HG02571 (cell line): ENCODE measurements at regions not wholly inside any gene's neighbourhood (a gene's known extent, or its start where the extent isn't known, plus 50 kb on each side); places are given as distances from the start of the nearest gene placed in this dataset.

ENCODE experiments used
- ATAC-seq: cut with Tn5 transposase; IDR thresholded peaks from one replicate; pipeline ENCODE4 v1.9.1; 2021; ENCODE audit warnings: mild to moderate bottlenecking, moderate library complexity; ENCODE audit not compliant: unreplicated experiment

DNA sequence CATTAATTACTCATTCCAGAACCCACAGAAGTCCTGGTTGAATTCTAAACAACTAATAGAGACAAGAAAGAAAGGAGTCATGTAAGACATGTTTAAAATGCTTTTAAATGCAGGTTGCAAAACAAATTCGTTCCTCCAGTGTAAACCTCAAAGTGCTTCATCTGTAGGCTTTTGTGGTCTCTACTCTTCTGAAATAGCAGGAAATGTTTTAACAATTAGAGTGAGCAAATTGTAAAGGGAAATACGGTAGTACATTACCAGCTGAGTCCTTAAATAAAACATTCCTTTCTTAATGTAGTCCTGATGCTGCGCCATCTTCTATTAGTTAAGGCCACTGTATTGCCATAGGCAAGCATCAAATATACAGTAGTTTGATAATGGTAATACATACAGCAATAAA lies 1934.2 kb upstream of the SEL1L start:
- ATAC-seq, result no peak

DNA sequence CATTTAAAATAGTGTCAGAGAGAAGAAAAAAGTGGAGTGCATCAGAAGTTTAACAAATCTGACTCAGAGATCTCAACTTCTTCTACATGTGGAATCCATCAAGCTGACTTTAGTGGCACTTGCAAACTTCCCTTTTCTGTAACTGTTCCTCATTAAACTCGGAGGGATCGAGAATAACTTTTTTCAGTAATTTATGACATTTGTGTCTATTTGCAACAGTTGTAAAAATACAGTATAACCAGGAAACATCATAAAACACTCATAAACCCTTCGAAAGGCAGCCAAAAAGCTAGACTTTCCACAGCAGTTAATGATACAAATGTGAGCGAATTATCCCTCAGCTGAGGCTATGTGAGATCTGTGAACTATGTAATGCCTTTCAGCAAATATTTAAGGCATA lies 1936.8 kb upstream of the SEL1L start:
- ATAC-seq, result no peak

DNA sequence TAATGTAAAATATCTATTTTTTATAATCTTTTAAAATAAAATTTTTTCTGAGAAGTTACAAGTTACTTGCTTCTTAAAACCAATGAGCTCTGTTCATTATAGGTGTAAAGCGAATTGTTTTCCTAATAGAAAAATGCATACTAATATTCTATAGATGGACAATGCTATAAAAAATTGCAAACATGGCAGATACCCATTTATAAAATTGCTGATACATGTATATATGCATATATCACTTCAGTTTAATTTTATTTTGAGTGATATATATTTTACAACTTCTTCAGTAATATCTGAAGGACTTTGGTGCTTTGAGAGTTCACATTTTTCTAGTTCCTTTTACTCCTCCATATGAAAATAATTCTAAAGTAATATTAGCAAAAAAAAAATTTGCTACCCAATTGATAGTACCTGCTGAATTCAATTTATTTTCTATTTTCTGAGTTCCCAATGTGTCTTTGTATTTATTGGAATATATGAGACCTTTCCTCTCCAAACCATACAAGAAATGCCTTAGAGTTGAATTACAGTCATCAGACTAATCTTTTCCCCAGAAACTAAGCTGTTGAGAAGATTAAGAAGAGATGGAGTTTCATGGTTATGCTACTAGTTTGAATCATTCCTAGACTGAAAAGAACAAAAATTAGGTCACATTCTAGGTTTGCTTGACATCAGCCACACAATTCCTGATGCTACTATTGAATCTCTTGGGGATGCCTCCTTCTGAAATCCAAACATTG lies 1937.5 kb upstream of the SEL1L start:
- ATAC-seq, result no peak

DNA sequence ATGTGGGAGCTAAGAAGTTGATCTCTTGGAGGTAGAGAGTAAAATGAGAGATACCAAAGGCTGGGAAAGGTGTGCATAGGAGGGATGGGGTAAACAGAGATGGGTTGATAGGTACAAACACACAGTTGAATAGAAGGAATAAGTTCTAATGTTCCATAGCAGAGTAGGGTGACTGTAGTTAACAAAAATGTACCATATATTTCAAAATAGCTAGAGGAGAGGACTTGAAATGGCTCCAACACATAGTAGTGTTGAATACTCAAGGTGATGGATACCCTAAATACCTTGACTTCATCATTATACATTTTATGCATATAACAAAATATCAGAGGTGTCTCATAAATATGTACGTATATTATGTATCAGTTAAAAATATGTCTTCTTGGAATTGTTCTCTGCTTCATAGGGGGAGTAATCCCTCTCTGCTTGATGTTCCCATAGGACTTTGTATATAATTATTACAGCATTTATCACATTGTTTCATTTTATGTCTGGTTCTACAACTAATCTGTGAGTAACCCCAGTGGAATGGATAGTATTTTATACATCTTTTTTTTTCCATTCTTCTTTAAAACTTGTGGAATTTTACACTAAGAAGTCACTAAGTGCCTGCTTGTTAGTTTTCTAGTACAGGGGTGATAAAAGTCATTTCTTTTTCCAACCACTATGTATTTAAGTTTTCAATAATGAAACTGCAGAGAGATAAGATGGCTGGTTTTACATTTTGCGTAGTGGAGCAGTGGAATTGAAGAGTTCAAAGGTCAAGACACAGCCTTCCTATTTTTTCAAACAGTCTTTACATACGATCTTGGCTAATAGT lies 1940.0 kb upstream of the SEL1L start:
- no peak for ATAC-seq

DNA sequence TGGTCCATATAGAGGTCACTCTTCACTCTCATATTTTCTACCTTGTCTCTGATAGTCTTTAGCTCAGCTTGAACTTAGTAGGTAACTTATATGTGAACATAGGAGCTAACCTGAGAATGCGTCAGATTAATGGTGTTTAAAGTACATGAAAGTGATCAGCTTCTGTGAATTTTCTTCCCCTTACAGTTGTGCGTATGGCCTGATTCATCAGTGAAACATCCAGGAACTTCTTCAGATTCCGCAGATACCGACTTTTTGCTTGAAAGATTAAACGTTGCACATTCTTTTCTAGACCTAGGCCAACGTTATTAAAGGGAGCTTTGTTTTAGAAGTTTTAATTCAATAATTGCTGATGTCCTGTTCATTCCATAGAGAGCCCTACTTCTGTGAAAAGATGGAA lies 1945.1 kb upstream of the SEL1L start:
- no peak for ATAC-seq

DNA sequence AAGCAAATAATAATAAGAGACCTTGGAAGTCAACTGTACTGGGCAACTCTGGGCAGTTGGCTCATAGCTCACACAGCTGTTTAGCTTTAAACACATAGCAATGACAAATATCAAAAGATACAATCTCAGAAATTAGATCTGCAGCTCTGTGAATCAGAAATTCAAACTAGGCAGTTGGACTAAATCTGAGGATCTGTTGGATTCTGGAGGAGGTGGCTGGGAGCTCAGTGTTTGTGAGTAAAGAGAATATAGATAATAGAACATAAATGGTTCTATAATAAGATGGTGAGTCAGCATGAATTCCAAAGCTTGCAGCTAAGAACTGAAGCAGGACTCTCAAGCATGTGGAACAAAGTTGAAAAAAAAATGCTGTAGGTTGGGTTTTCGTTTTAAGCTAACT lies 1949.4 kb upstream of the SEL1L start:
- ATAC-seq, result no peak

DNA sequence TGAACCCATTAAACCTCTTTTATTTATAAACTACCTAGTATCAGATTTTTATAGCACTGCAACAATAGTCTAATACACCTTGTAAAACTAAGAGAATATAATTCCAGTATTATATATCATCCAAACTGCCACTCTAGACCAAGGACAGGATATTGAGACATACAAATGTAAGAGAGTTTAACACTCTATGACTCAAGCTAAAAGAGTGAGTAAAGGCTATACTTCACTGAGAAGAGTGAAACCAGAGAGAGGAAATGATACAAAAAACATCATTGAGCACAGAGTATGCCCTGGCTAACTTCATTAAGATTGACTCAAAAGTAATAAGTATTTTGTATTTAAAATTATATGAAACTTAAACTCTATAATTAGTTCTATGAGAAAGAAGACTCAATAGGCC lies 1951.9 kb upstream of the SEL1L start:
- no peak for ATAC-seq

DNA sequence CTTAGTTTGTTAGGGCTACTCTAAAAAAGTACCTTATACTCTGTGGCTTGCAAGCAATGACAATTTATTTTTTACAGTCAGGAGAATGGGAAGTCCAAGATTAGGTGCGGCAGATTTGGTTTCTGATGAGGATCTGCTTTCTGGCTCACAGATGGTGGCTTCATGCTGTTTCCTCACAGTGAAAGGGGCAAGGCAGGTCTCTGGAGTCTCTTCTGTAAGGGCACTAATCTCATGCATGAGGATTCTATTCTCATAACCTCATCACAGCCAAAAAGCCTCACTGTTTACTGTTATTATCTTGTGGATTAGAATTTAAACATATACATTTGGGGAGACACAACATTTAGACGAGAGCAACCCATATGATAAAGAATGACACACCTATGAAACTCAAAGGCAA lies 1957.4 kb upstream of the SEL1L start:
- ATAC-seq, result no peak

DNA sequence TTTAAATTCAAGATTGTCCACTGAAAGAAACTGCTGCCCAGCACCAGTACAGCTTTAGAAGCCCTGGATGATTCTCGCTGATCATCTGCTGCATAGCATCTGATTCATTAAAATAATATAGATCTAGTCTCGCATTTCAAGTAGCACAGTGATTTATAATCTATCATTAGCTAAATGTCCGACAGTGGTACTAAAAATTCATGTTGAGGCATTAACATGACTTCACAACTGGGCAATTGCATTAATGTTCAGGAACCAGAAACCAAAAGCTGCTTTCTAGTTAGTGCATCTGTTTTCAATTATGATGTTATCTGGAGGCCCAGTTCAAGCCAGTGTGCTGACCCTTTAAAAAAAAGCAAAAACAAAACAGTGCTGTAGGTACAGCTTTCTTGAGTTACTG lies 1987.2 kb upstream of the SEL1L start:
- ATAC-seq, result no peak

DNA sequence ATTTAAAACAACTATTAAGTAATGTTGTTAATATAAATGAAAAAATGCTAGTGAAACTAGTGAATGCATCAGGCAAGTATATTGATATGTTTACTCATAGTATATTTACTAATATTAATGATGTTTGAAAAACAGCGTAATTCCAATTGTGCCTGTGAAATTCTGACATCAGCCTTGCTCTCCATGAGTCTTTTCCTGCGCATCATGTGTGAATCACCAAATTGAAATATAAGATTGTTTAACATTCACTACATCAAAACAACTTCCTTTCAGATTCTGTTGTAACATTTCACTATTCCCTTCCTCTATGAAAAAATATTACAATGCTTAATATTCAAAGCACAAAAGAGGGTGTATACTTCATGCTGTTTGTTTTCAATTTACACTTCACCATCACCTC lies 1995.9 kb upstream of the SEL1L start:
- no peak for ATAC-seq

DNA sequence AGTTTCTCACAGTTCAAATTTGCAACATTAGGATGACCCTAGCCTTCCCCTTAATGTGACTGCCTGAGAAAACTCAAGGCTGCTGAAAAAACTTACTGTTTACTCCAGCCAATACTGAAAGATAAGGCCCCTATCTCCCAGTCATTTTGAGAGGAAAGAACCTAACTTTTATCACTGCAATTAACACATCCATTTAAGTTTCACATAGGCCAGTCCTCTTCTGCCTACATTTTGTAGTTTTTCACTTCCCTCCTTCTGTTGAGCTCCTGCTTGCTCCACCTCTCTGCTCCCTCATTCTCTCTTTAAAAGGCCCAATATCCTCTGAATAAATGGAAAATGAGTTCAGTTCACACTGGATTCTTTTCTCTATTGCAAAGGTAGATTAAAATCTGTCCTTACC lies 1996.2 kb upstream of the FLRT2 start:
- no peak for ATAC-seq

DNA sequence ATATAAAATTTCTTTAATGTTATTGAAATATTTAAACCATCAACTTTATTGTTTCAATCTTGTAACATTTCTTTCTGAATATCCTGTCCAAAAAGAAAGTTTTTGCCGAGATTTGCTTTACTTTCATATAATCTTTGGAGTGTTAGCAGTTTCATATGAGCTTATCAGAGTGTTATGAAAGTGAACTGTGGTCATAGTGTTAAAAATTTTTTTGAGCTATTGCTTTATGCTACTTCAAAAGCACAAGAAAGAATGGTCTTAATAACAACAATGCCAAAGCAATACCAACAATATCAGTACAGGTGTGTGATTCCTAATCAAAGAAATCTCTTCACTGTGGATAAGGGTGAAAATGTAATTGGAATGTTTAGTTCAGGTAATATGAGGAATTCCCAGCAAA lies 1994.9 kb upstream of the FLRT2 start:
- no peak for ATAC-seq

DNA sequence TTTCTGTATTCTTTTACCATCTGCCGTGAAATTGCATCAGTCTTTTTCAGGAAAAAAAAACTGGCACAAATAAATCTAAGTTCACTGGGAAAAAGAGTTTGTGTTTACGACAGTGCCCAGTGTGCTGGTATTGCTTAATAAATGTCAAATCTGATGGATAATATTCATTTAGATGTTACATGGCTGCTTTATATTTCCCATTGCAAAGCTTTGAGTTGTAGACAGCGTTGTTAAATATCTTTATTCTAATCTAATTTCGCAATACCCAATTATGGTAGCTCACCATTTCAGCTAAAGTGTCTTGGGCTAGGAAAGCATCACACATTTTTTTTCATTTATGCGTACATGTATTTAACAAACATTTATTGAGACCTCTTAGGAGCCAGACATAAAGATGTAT lies 1994.5 kb upstream of the FLRT2 start:
- ATAC-seq, result no peak

DNA sequence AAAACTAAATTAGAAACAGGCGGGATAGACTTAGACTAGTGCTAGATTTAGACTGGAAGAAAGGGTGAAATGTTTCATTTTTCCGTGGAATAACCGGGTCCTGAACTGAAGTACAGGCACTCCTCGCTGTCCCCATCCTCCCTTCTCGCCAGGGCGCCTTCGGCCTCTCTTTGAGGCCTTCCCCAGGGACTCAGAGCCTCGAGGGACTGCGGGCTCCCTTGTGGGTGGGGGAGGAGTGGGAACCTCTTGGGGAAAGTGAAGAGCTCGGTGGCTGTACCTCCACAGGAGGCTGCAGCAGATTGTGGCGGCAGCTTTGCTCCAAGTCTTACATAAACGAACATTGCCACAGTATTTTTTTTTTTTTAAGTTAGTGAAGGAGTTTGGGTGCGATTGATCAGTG lies 1988.8 kb upstream of the FLRT2 start:
- no peak for ATAC-seq

DNA sequence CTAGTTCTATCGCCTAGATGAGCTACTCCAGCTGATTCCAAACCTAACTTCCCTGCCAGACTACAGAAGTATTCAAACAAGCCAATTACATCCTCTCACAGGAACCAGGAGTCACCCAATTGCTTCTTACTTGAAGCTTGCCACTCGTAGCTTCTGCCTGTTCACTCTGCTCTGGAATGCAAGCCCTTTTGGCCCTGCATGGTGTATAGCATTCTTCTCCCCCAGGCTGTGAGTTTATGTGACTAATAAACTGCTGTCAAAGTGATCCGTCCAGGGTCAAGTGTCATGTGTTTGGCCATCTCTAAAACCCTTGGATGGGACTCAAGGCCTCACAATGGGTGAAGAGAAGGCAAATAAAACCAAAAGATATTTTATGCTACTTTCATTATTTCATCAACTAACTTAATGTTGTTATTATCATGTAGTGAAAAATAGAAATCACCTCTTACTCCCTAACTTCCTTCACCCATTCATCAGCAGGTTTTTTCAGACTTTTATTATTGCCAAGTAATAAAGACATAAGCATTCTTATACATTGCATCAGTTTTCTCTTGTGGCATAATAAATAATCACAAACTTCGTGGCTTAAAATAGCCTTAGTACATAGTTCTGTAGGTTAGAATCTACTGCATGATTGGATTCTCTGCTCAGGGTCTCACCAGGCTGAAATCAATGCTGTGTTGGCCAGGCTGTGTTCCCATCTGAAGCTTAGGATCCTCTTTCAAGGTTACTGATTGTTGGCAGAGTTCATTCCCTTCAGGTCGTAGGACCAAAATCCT lies 1981.7 kb upstream of the FLRT2 start:
- no peak for ATAC-seq

DNA sequence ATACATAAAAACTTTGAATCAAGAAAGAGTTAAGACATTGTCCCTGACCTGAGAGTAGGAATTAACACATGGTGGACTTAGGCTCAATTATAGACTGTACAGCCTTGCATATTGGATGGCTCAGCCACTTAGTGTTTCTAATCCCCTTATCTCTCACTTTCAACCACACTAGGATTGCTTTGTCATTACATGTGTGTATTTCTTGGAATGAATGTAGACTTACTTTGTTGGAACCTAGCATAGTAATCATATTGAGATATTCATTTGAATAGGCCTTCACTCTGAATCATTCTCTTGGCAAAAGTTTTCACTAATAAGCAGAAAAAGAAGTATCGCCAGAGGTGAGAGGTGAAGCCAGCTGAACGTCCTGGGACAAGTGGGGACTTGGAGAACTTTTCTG lies 1973.9 kb upstream of the FLRT2 start:
- no peak for ATAC-seq

DNA sequence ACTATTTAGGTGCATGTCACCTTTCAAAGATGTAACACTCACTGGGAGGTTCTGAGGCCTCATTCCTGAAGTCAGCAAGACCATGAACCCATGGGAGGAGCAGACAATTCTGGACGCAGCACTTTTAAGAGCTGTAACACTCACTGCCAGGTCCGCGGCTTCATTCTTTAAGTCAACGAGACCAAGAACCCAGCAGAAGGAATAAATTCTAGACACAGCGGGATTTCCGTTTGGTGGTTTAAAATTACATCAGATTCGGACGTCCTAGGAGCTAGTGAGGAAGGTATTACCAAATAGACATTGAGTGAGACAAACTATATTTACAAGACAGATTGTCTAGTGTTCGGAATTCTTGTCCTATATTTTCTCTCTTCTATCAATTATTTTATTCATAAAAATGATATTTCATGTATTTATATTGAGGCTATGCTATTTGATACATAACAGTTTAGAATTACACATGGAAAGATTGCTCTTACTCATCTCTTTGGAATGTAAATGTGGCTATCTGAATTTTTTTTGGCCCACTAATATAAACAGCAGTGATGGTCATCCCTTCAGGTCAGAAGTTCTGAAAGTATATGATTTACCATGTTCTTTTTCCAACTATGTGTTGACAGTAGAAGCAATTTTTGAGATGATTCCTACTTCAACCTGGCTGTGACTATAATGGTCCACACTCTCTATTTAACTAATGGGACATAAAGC lies 1973.0 kb upstream of the FLRT2 start:
- ATAC-seq, result no peak

DNA sequence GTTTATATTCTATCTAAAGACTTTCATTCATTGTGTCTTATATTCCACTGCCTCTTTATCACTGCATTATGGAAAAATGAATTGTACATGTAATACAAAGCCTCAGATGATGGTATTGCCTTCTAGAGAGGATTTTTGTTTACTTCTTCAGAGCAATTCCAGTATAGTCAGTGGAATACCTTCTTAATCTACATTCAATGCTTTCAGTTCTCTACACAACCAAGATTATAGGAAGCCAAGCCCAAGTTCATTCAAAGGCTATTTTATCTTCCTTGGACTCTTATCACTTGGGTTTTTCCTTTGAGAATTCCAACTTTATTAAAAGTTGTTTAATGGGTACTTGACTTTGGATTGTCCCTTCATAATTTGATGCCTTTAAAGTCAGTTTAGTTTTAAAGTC lies 1971.0 kb upstream of the FLRT2 start:
- ATAC-seq, result no peak

DNA sequence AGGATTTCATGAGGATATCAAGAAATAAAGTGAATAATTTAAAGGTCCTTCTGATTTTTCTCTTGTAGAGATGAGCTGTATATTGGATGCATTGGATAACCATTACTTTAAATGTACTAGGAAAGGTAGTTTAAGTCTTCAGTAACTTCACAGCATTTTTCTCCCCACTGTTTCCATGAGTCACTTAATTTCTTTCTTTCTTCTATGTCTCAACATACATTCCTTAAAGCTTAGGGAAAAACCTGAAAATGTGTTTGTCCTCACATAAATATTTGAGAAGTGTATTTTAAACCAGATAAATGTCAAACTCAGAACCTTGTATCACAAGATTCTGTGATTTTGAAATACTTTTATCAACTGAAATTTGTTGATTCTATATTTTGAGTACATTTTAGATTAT lies 1970.2 kb upstream of the FLRT2 start:
- no peak for ATAC-seq

DNA sequence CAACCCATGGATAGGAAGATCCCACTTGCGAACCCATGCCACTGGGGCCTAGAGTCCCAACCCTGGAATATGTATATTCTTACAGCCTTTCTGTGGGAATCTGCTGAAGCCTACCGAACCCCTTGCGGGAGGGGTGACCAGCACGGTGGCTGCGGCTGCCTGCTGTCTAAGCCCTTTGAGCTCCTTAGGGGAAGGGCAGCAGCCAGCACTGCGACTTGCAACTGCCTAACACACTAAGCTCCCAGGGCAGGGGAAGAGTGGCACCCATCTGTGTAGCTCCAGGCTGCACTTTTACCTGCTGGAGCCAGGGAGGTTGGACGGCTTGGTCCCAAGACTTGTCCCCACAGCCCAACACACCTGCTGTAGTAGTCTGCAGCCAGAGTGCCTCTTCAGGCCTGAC lies 1968.7 kb upstream of the FLRT2 start:
- no peak for ATAC-seq

DNA sequence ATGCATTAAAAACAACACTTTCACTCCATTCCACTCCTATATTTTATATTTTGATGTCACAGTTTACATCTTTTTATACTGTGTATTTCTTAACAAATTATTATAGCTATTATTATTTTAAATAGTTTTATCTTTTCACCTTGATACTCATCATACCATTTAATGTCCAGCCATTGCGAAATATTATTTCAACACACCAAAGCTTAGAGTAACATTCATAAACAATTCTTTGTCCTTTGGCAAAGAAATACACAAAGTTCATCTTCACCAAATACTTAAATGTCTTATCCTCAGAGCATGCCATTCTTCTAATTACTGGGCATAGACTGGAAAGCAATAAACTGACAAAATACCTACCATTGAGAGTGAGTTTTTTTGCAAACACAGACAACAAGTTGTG lies 1963.4 kb upstream of the FLRT2 start:
- ATAC-seq, result no peak
